Activated CD4-positive, alpha-beta T cell treated with anti-CD3 and anti-CD28 coated beads, Interleukin-2, amount 10 ng/mL, durations not matched to agents 24 days and 14 days (primary cell): ENCODE measurements at regions not wholly inside any gene's neighbourhood (a gene's known extent, or its start where the extent isn't known, plus 50 kb on each side); places are given as distances from the start of the nearest gene placed in this dataset.

ENCODE experiments used
- DNase-seq: peaks from one replicate; pipeline ENCODE4 v3.0.0; 2022
- H3K27ac Mint-ChIP-seq: one replicate; pipeline ENCODE4 v1.8.0; 2022; ENCODE audit warnings: mild to moderate bottlenecking, mixed read lengths
- H3K27me3 Mint-ChIP-seq: one replicate; pipeline ENCODE4 v1.8.0; 2022; ENCODE audit warnings: mixed read lengths
- H3K36me3 Mint-ChIP-seq: one replicate; pipeline ENCODE4 v1.8.0; 2022; ENCODE audit warnings: low read depth, mild to moderate bottlenecking, mixed read lengths
- H3K4me1 Mint-ChIP-seq: one replicate; pipeline ENCODE4 v1.8.0; 2021; ENCODE audit warnings: mixed read lengths
- H3K4me3 Mint-ChIP-seq: one replicate; pipeline ENCODE4 v1.8.0; 2022; ENCODE audit warnings: mild to moderate bottlenecking, moderate library complexity, mixed read lengths
- H3K9me3 Mint-ChIP-seq: one replicate; pipeline ENCODE4 v1.8.0; 2021; ENCODE audit warnings: mixed read lengths
- intact Hi-C: fragments of 100-400 bp; cut with micrococcal nuclease; formaldehyde crosslinking; loops from one replicate; pipeline ENCODE4 v1.15.1; 2023

GRCh38 chr3:104685492-104685891 is 681.2 kb upstream of the ALCAM start:
- Mint-ChIP-seq H3K27ac (no peak overlapping the region), H3K4me1 (no peaks in the 10 kb centered on the region), H3K27me3 (no peaks in the 10 kb centered on the region), H3K9me3 (no peaks in the 10 kb centered on the region), H3K36me3 (no peaks in the 10 kb centered on the region), H3K4me3 (no peak overlapping the region)
- intact Hi-C loops, result no loop called here
- DNase-seq, result no peak

DNA sequence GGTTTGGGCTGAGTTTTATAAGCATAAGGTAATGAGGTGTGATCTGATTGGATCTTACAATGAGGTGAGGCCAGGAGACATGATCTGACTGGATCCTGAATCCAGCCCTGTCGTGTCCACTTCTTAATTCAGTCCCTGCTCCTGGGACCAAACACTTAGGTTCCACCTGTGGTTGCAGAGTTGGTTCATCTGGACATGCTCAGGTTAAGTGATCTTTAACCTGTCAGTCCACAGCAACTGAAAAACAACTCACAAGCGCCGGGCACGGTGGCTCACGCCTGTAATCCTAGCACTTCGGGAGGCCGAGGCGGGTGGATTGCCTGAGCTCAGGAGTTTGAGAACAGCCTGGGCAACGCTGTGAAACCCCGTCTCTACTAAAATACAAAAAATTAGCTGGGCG is 679.3 kb upstream of the ALCAM start:
- no peak overlapping the region for H3K27ac Mint-ChIP-seq
- H3K27me3 Mint-ChIP-seq, result no peaks in the 10 kb centered on the region
- intact Hi-C loops, result no loop called here
- no peaks in the 10 kb centered on the region for H3K4me1 Mint-ChIP-seq
- no peak overlapping the region for H3K4me3 Mint-ChIP-seq
- no peak for DNase-seq
- H3K36me3 Mint-ChIP-seq, result no peaks in the 10 kb centered on the region
- H3K9me3 Mint-ChIP-seq, result no peaks in the 10 kb centered on the region

- no peak for DNase-seq
- Mint-ChIP-seq H3K4me1 (no peaks in the 10 kb centered on the region), H3K9me3 (peaks cover 10% of the 10 kb centered on the region), H3K27me3 (no peaks in the 10 kb centered on the region), H3K4me3 (no peak overlapping the region), H3K27ac (no peak overlapping the region), H3K36me3 (no peaks in the 10 kb centered on the region)
- intact Hi-C loops, result no loop called here
Measured at GRCh38 chr3:104696470-104696869, 670.2 kb upstream of the ALCAM start.

- Mint-ChIP-seq H3K4me3 (no peak overlapping the region), H3K36me3 (no peaks in the 10 kb centered on the region)
- intact Hi-C loops, result no loop called here
Measured at GRCh38 chr3:104711406-104711805, 655.3 kb upstream of the ALCAM start.

DNA sequence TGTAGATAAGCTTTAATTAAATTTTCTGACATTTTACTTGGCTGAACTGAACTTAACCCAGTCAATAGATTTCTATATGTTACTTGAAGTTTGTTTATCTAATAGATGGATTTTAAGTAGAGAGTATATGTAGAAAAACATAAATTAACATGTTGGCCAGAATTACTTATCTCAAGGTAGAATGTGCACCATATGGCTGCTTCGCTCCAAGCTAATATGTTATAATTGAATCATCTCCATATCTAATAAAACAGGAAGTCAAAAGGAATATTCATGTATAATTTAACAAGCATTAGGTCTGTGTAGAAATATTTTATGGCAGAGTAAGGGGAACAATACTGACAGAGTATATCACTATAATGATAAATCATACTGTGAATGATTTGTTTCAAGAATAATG is 650.7 kb upstream of the ALCAM start:
- H3K4me3 Mint-ChIP-seq, result no peak overlapping the region
- no peaks in the 10 kb centered on the region for H3K9me3 Mint-ChIP-seq
- H3K27me3 Mint-ChIP-seq, result no peaks in the 10 kb centered on the region
- no peak for DNase-seq
- no peaks in the 10 kb centered on the region for H3K36me3 Mint-ChIP-seq
- intact Hi-C loops, result no loop called here
- H3K4me1 Mint-ChIP-seq, result no peaks in the 10 kb centered on the region
- no peak overlapping the region for H3K27ac Mint-ChIP-seq

More at GRCh38 chr3:104711406-104711805, 655.3 kb upstream of the ALCAM start:
- no peak overlapping the region for H3K27ac Mint-ChIP-seq
- DNase-seq, result no peak
- no peaks in the 10 kb centered on the region for H3K9me3 Mint-ChIP-seq
- no peaks in the 10 kb centered on the region for H3K27me3 Mint-ChIP-seq
- no peaks in the 10 kb centered on the region for H3K4me1 Mint-ChIP-seq

- no peaks in the 10 kb centered on the region for H3K27me3 Mint-ChIP-seq
- H3K4me1 Mint-ChIP-seq, result no peaks in the 10 kb centered on the region
- H3K4me3 Mint-ChIP-seq, result no peak overlapping the region
- no peak overlapping the region for H3K27ac Mint-ChIP-seq
- no peak for DNase-seq
- no peaks in the 10 kb centered on the region for H3K36me3 Mint-ChIP-seq
- peaks cover 3% of the 10 kb centered on the region for H3K9me3 Mint-ChIP-seq
- intact Hi-C loops, result no loop called here
Measured at GRCh38 chr3:104717828-104718196, 648.9 kb upstream of the ALCAM start.

GRCh38 chr3:104723000-104723399 is 643.7 kb upstream of the ALCAM start:
- no peak overlapping the region for H3K4me3 Mint-ChIP-seq
- H3K36me3 Mint-ChIP-seq, result no peaks in the 10 kb centered on the region
- intact Hi-C loops, result no loop called here
- no peak for DNase-seq
- H3K4me1 Mint-ChIP-seq, result no peaks in the 10 kb centered on the region
- H3K27me3 Mint-ChIP-seq, result no peaks in the 10 kb centered on the region
- H3K27ac Mint-ChIP-seq, result no peak overlapping the region
- H3K9me3 Mint-ChIP-seq, result peaks cover 3% of the 10 kb centered on the region

- no peaks in the 10 kb centered on the region for H3K9me3 Mint-ChIP-seq
- no peaks in the 10 kb centered on the region for H3K27me3 Mint-ChIP-seq
- no peaks in the 10 kb centered on the region for H3K36me3 Mint-ChIP-seq
- H3K4me1 Mint-ChIP-seq, result no peaks in the 10 kb centered on the region
- no peak overlapping the region for H3K4me3 Mint-ChIP-seq
- H3K27ac Mint-ChIP-seq, result no peak overlapping the region
- intact Hi-C loops, result no loop called here
- no peak for DNase-seq
Measured at GRCh38 chr3:104731074-104731473, 635.6 kb upstream of the ALCAM start.

DNA sequence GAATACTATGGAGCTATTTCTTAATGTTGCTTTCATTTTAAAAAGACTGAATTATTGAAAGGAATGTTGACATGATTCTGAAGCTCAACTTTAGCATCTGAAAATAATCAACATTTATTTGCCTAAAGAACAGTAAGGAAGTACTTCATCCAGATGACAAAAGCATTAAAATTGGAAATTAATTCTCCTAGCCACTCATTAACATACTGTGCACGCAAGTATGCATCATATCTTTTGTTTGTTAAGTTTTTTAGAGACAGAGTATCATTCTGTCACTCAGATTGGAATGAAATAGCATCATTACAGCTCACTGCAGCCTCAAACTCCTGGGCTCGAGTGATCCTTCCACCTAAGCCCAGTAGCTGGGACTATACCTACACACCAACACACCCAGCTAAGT is 632.1 kb upstream of the ALCAM start:
- DNase-seq, result no peak
- no peaks in the 10 kb centered on the region for H3K36me3 Mint-ChIP-seq
- no peaks in the 10 kb centered on the region for H3K4me1 Mint-ChIP-seq
- no peaks in the 10 kb centered on the region for H3K9me3 Mint-ChIP-seq
- H3K27ac Mint-ChIP-seq, result no peak overlapping the region
- H3K27me3 Mint-ChIP-seq, result no peaks in the 10 kb centered on the region
- intact Hi-C loops, result no loop called here
- H3K4me3 Mint-ChIP-seq, result no peak overlapping the region

DNA sequence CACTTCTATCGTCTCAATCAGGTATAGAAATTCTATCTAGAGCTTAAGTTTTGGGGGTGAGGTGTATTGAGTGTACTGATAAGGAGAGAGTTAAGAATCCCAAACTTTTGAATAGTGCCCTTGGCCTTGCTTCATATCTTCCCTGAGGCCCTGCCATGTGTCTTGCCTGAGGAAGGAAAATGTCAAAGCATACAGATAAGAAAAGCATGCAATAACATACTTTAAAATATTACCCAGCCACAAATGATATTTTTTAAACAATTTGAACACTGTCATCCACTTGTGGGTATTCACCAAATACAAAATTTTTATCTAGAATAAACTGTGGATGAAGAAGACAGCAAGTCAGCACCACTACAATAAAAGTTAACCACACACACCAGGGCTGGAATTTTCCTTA is 631.0 kb upstream of the ALCAM start:
- no peaks in the 10 kb centered on the region for H3K36me3 Mint-ChIP-seq
- intact Hi-C loops, result no loop called here
- DNase-seq, result no peak

DNA sequence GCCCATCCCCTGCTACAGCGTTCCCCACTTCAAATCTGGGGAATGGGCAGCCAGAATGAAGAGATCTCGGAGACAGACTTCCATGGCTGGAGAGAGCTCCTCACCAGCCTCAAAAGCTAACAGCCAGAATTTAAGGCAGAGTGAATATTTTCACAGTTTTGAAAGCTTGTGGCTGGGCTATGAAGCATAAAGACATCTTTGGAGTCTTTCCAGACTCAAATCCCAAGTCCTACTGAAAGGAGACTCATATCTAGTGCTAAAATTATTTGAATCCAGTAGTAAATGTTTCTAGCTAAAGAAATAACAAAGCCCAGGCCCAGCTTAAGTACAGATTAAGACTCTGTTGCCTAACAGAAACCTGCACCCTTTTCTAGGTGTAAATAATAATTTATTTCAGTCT is 628.4 kb upstream of the ALCAM start:
- Mint-ChIP-seq H3K4me3 (no peak overlapping the region), H3K4me1 (no peaks in the 10 kb centered on the region), H3K27ac (no peak overlapping the region), H3K27me3 (no peaks in the 10 kb centered on the region), H3K9me3 (no peaks in the 10 kb centered on the region), H3K36me3 (no peaks in the 10 kb centered on the region)
- intact Hi-C loops, result no loop called here
- DNase-seq, result no peak

More for the DNA sequence above, 631.0 kb upstream of the ALCAM start:
- Mint-ChIP-seq H3K27ac (no peak overlapping the region), H3K4me3 (no peak overlapping the region), H3K9me3 (no peaks in the 10 kb centered on the region), H3K27me3 (no peaks in the 10 kb centered on the region), H3K4me1 (no peaks in the 10 kb centered on the region)

- intact Hi-C loops, result no loop called here
- H3K27me3 Mint-ChIP-seq, result no peaks in the 10 kb centered on the region
- DNase-seq, result no peak
- no peaks in the 10 kb centered on the region for H3K9me3 Mint-ChIP-seq
- H3K4me3 Mint-ChIP-seq, result no peak overlapping the region
- no peak overlapping the region for H3K27ac Mint-ChIP-seq
- H3K36me3 Mint-ChIP-seq, result no peaks in the 10 kb centered on the region
- H3K4me1 Mint-ChIP-seq, result no peaks in the 10 kb centered on the region
Measured at GRCh38 chr3:104740874-104741379, 625.8 kb upstream of the ALCAM start.

GRCh38 chr3:104742044-104742443 is 624.7 kb upstream of the ALCAM start:
- intact Hi-C loops, result no loop called here
- no peaks in the 10 kb centered on the region for H3K9me3 Mint-ChIP-seq
- no peaks in the 10 kb centered on the region for H3K4me1 Mint-ChIP-seq
- no peak overlapping the region for H3K4me3 Mint-ChIP-seq
- DNase-seq, result no peak
- H3K27me3 Mint-ChIP-seq, result no peaks in the 10 kb centered on the region
- H3K36me3 Mint-ChIP-seq, result no peaks in the 10 kb centered on the region
- no peak overlapping the region for H3K27ac Mint-ChIP-seq

GRCh38 chr3:104745313-104745712 is 621.4 kb upstream of the ALCAM start:
- no peaks in the 10 kb centered on the region for H3K9me3 Mint-ChIP-seq
- DNase-seq, result no peak
- H3K4me1 Mint-ChIP-seq, result no peaks in the 10 kb centered on the region
- H3K4me3 Mint-ChIP-seq, result no peak overlapping the region
- no peak overlapping the region for H3K27ac Mint-ChIP-seq
- no peaks in the 10 kb centered on the region for H3K27me3 Mint-ChIP-seq
- H3K36me3 Mint-ChIP-seq, result no peaks in the 10 kb centered on the region
- intact Hi-C loops, result no loop called here

GRCh38 chr3:104746056-104746455 is 620.7 kb upstream of the ALCAM start:
- Mint-ChIP-seq H3K4me3 (no peak overlapping the region), H3K9me3 (no peaks in the 10 kb centered on the region), H3K36me3 (no peaks in the 10 kb centered on the region), H3K27me3 (no peaks in the 10 kb centered on the region), H3K27ac (no peak overlapping the region), H3K4me1 (no peaks in the 10 kb centered on the region)
- intact Hi-C loops, result no loop called here
- DNase-seq, result no peak
